HG03097 (cell line): ENCODE measurements at regions not wholly inside any gene's neighbourhood (a gene's known extent, or its start where the extent isn't known, plus 50 kb on each side); places are given as distances from the start of the nearest gene placed in this dataset.
"Not testable (repeated sequence)": the region's sequence is repeated elsewhere in the genome, so short reads cannot be mapped to it uniquely, and the experiment has no call there.

Experiments
- ATAC-seq: cut with Tn5 transposase; IDR thresholded peaks from one replicate; pipeline ENCODE4 v1.9.1; 2021; ENCODE audit not compliant: unreplicated experiment, low FRiP score

DNA sequence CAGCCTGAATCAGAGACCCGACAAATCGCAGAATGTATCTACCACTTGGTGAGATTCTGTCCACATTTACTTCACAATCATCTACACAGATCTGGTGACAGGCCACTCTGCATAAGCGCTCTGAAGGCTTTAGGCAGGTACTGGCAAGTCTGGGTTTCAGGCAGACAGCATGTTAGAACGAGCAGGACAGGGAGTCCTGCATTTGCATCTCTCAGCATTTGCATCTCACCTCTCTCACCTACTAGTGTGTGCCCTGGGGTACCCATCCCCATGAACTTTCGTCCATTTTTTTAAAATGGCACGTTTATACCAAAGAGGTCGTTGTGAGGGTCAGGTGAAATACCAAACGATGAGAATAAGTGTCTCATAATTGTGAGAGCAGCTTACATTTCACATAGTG, 108.2 kb downstream of the SPATA31A1 start:
- ATAC-seq = not testable (repeated sequence)

DNA sequence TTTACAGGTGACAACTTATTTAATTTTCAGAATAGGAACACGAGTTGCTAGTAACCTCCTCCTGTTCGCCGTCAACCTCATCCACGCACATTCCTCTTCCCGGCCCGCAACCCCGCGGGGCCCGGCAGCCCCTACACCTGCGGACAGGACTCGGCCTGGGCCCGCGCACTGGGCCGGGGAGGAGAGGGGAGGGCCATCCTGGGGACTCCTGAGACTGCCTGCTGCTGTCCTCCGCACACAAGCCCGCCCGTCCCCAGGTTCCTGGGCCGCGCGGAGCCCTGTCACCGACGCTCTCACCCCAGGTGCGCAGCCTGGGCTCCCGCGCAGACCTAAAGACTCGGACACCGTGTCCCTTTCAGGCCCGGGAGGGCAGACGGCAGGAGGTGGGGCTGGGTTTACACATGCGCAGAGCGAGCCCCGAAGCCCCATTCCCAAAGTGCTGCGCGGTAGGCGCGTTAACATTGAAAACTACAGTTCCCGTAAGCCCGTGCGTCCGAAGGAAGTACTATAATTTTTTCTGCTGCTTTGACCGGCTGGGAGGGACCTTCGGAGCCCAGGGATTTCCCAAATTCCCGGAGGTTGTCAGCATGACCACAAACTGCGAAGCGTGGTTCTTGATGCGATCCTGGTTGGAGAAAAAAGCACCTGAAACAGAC, 108.8 kb downstream of the SPATA31A1 start:
- ATAC-seq = peak; percentile 99

DNA sequence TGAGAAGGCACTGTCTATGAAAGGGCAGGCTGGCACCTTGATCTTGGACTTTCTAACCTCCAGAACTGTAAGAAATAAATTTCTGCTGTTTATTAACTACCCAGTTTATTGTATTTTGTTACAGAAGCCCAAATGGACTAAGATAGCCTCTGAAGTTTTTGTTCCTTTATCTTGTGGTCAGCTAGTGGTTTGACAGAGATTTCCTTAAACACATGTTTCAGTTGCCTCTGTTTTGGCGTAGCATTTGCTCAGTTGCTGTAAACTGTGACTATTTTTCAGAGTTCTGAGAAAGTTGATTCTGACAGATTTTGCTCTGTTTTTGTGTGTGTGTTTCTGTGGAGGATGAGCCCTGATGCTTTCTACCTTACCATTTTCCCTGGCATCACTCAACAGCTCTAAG, 119.0 kb downstream of the SPATA31A1 start:
- ATAC-seq = peak; percentile 97

DNA sequence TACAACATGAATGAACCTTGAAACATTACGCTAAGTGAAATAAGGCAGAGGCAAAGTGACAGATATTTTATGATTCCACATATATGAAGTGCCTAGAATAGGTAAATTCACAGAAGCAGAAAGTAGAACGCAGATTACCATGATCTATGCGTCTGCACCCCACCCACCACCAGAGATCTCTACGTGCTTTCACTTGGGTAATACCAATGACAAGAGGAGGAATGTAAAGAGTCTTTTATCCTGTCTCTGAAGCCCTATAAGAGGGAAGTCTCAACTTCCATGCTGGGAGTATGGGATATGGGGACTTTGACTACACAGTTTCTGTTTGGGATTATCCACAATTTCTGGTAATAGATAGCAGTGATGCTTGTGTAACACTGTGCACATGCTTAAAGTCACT, 127.6 kb downstream of the SPATA31A1 start:
- not testable (repeated sequence) for ATAC-seq

DNA sequence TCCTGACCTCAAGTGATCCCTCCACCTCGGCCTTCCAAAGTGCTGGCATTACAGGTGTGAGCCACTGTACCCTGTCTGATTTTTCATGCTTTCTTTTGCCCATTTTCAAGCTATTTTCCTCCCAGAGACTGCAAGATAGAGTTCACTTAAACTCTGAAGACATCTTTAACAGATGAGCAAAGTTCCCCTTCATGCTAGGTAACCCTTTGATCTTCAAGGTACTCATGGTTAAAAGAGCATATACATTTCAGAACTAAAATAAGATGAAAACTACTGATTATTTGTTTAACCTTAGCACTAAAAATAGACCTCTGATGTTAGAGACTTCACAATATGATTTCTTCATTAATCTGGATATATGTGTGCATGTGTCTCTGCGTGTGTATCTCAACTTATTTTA, 128.4 kb downstream of the SPATA31A1 start:
- ATAC-seq = not testable (repeated sequence)

DNA sequence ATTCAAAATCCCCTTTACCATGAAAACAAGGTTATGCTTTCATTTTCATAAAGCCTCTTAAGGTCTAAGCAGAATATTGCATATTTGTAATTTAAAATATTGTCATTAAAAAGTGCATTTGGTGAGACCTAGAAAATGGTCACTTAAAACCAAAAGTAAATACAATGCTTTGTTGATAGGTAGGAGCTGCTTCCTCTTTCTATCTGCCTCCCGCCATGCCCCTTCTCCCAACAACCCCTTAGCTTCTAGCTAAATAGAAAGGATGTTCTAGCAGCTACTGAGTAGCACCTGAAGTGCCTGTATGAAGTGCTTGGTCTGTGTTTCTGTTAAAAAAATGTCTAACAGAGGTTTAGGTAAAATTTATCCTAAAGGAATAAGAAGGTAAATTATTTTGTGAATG, 128.8 kb downstream of the SPATA31A1 start:
- ATAC-seq = not testable (repeated sequence)

DNA sequence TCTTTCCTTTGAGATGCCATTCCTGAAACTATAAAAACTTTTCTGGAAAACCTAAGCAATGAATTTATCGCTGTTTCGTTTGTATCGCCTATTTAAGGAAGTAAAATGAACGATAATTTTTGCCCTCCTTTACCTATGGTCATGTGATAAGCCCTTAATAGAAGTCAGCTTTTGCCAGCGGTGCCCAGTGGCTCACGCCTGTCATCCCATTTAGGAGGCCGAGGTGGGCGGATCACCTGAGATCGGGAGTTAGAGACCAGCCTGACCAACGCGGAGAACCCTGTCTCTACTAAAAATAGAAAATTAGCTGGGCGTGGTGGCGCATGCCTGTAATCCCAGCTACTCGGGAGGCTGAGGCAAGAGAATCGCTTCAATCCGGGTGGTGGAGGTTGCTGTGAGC, 132.0 kb downstream of the SPATA31A1 start:
- ATAC-seq = not testable (repeated sequence)

DNA sequence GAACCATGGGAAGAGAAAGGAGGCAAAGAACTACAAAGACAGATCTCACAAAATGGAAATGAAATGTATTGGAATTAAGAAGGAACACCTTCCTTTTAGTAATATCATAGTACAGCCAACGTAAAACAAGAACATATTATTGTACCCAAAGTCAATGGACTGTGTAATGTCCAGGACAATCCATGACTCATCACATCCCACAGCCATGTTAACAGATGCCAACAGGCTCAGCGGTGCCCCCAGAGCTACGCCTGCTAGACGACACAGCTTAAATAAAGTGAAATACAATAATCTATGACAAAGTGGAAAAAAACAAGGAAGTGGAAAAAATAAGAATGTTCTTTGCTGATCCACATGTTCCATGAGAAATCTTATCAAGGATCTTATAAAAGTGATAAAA, 140.8 kb downstream of the SPATA31A1 start:
- not testable (repeated sequence) for ATAC-seq

DNA sequence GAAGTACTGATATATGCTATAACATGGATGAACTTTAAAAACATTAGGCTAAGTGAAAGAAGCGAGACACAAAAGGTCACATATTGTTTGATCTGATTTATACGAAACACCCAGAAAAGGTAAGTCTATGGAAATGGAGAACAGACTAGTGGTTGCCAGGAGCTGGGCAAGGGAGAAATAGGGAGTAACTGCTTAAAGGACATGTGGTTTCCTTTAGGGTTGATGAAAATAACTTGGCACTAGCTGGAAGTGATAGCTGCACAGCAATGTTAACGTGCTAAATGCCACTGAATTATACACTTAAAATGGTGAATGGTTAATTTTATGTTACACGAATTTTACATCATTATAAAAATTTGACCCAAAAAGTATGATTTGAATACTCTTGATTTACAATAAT, 147.7 kb downstream of the SPATA31A1 start:
- ATAC-seq = not testable (repeated sequence)

DNA sequence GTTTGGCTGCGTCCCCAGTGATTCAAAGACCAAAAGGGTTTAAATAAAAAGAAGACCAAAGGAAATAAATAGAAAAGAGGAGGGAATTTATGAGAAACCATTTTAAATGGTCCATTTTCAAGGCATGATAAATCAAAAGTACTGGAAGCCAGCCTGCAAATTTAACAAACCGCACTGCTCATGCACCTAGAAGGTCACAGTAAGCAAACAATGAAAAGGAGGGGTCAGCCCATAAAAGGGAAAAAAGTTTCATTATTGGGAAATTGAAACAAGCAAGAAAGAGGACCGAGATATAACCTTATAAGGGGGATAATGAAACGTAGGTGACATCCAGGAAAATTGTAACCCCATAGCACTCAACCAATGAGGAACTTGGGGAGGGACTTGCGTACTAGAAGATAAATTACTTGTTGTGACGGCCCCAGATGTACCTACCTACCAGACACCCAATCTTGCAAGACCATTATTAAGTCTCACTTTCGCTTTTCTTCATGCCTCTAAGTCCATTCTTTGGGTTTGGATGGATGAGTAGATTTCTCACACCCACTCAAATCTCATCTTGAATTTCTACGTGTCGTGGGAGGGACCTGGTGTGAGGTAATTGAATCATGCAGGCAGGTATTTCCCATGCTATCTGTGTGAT, 172.0 kb downstream of the SPATA31A1 start:
- not testable (repeated sequence) for ATAC-seq

DNA sequence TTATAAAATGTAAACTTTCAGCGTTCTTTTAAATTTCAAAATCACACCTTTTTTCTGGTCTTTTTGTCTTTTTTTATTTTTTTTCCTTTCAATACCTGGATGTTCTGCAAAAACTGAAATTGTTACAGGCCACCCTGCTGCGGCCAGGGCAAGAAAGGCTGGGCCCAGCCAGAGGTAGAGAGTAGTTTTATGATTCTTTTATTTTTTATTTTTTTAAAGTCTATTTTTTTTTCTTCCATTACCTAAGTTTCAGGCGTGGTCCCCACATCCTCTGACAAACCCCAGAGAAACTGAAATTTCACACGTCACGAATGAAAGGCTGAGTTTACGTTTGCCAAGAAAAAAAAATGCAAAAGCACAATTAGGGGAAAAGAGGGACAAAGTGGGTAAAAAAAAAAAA, 177.1 kb downstream of the SPATA31A1 start:
- not testable (repeated sequence) for ATAC-seq

DNA sequence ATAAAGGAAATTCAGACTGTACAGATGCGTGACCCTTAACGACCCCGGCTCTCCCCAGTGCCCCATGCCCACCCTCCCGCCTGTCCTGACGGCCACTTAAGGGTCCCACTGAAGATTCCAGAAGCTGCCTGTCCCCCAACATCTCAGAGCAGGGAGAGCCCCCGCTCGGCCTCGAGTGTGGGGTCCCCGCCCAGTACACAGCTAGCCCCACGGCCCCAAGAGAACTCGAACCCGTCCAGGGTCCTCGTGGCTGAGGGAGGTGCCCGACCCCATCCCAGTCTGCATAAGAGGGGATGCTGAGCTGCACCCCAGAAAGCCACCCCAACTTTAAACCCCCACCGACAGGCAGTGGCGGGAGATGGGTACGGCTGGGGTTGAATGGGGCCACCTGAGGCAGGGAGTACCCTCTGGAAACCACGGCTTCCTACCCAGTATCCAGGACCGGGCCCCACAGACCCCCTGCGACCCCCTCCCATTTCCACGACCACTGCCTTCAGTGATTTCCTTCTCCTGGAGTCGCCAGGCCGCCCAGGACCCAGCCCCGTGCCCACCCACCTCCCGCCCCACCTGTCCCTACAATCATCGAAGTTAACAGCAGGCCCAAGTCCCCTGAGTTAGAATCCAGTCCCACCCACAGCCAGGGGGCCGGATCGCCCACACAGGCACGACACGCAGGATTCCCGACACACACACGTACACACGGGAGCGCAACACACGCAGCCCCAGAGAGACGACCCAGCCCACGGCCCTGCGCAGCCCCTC, 177.7 kb downstream of the SPATA31A1 start:
- not testable (repeated sequence) for ATAC-seq

DNA sequence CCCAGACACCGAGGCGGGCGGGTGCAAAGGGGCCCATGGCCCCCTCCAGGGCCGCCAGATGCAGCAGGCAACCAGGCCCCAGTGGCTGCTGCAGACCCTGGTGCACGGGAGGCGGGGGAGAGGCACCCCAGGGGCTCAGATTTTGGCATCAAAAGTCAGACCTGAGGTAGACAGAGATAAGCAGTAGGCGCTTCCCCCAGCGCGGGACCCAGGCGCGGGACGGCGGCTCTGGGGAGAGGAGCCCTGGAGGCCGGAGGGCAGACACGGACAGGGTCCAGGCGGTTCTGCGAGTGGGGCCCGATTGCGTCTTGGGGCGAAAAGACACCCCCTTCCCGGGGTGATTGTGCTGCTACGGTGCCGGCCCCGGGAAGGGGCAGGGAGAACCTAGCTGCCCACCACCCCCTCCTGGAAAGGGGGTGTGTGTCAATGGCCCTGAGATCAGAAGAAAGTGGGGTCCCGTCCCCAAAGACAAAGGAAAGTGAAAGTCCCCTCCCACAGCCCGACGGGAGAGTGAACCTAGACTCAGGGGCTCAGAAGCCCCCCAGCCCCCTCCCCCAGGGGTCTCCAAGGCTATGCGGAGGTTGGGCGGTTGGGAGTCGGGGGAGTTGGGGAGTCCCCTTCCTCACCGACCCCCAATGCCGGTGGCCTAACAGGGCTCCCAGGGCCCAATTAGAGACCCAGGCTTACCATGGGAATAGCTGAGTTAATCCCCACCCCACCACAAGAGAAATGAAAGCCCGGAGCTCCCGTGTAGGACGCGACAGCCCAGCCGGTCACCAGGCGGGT, 178.5 kb downstream of the SPATA31A1 start:
- ATAC-seq = not testable (repeated sequence)

DNA sequence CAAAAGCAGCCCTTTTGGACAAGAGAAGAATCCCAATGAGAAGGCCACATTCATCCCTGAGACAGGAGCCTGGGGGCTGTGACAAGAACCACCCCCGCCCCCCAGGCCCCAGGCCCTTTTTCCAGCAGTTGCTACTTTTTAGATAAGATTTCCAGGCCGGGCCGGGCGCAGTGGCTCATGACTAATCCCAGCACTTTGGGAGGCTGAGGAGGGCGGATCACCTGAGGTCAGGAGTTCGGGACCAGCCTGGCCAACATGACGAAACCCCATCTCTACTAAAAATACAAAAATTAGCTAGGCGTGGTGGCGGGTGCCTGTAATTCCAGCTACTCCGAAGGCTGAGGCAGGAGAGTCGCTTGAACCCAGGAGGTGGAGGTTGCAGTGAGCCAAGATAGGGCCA, 179.4 kb downstream of the SPATA31A1 start:
- ATAC-seq = not testable (repeated sequence)

DNA sequence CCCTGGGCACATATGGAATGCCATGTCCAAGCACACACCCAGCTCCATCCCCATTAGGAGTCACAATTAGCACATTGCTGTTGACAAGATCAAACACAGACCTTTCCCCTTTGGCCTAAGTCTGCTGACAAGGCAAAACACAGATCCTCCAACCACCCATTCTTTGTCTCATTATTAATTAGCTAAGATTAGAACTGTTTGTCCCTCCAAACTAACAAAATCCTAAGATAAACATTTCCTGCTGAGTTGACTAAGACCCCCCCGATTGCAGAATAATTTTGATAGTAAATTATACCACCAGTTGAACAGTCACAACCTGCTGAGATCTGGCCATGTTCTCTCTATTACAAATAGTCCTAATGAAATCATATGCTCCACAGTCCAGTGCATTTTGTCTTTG, 186.7 kb downstream of the SPATA31A1 start:
- not testable (repeated sequence) for ATAC-seq

DNA sequence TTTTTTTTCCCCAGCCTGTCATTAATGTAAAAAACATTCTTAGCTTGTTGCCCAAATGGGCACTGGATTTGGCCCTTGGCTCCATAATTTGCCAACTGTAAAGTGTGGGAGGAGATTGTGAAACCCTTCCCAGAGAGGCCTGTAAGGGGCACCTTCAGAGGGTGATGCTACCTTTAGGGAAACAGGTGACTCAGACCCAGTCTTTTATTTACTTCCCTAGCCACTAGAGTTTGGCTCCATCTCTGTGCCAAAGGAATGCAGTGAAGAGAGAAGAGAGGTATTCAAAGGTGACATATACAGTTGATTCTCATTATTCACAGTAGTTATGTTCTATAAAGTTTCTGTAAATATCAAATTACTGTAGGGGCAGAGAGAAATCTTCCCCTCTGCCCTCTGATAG, 189.6 kb downstream of the SPATA31A1 start:
- not testable (repeated sequence) for ATAC-seq

DNA sequence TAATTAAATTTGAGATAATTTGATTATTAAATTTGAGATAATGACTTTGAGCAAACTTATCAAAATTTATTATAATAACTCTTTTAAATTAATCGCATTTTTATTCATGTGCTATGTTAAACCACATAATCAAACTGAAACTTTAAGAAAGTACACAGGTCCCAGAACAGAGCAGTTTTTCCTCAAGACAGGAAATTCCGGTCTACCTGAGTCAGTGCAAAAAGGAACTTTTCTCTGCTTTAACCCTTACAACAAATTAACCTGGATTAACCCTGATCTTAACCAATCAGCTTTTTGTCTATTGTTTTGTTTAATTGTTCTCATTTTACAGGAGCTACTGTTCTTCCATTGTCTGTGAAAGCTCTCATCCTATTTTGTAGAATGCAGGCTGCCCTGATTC, 195.1 kb downstream of the SPATA31A1 start:
- not testable (repeated sequence) for ATAC-seq

DNA sequence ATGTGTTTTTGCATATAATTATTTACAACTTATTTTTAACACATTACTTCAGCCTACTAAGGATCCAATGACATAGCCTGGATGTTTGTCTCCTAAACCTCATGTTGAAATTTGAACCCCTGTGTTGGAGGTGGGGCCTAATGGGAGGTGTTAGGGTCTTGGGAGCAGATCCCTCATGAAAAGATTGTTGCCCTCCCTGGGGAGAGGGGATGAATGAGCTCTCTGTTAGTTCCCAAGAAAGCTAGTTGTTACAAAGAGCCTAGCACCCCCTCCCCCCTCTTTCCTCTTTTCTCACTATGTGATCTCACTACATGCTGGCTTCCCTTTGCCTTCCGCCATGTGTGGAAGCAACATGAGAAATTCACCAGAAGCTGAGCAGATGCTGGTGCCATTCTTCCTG, 196.1 kb downstream of the SPATA31A1 start:
- ATAC-seq = not testable (repeated sequence)

DNA sequence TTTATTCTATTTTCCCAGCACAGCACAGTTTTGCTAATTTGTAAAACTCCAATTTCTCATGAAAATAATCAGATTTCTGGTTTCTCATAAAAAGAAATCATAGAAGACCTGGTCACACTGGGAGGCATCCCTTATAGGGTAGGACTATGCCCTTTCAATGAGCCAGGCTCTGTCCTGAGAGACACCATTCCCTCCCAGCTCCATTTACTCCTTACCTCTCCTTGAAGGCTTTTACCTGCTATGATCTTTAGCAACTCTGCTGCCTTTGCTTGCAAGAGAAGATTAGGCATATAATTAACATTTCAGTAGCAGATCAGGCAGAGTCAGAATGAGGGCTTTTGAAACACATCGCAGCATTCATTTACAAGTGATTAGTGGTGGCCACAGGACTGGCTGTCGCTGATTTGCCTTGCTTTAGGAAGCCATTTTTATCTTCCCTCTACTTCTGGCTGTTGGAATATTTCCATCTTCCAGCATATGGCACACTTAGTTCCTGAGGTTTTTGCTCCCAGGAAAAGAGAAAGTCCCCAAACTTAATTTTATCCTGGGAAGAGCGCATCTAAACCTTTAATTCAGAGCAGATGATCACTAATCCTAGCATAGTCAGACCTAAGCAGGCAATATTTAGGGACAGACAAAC, 196.9 kb downstream of the SPATA31A1 start:
- not testable (repeated sequence) for ATAC-seq

DNA sequence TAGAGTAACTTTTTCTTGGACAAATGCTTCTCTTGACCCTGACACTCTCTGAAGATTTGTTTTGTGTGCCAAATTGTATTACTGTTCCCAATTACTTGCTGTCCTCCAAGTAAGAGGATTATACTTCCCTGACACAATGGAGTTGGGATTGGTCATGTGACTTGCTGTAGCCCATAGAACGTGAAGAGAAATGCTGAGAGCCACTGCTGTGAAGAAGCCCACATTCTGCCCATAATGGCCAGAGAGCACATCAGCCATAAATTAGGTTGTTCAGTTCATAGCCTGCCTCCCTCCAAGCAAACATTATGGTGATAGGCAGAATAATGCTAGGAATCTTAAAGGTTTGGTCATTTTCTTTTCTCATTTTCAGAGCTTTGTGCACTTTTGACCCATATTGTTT, 198.9 kb downstream of the SPATA31A1 start:
- not testable (repeated sequence) for ATAC-seq
